SU-DHL-6 (cell line): ENCODE measurements at regions not wholly inside any gene's neighbourhood (a gene's known extent, or its start where the extent isn't known, plus 50 kb on each side); places are given as distances from the start of the nearest gene placed in this dataset.

Source experiments
- EZH2phosphoT487 ChIP-seq: fragments of 200-600 bp; sonication (generic), shearing (Covaris generic); conservative IDR thresholded peaks from 2 replicates; pipeline ENCODE4 v1.6.1; 2018; ENCODE audit warnings: mild to moderate bottlenecking, antibody characterized with exemption, low read length, moderate library complexity, mixed read lengths
- TF ChIP-seq, protein P1 (sequence below): fragments of 200-600 bp; sonication (generic); IDR thresholded peaks from one replicate; pipeline ENCODE4 v1.5.1; 2017; ENCODE audit warnings: antibody characterized with exemption, mild to moderate bottlenecking, low read length, moderate library complexity; ENCODE audit not compliant: insufficient read depth, poor library complexity, severe bottlenecking

DNA sequence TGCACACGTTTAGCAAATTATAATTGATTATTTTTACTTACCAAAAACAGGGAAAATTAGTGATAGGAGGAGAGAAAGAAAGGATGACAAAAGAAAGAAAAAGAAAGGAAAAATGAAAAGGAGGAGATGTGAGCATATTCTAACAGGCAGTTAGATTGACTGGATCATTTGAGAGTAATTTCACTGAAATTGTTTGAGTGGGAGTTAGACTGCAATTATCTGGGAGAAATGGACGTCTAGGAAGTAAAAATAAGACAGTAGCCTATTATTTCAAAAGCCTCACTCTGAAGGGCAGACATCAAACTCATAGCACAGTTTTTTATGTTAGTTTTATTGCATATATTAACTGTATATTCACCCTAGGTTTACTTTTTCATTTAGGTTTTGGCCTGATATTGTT, 272.8 kb upstream of the POU1F1 start:
- TF ChIP-seq, protein P1, sequence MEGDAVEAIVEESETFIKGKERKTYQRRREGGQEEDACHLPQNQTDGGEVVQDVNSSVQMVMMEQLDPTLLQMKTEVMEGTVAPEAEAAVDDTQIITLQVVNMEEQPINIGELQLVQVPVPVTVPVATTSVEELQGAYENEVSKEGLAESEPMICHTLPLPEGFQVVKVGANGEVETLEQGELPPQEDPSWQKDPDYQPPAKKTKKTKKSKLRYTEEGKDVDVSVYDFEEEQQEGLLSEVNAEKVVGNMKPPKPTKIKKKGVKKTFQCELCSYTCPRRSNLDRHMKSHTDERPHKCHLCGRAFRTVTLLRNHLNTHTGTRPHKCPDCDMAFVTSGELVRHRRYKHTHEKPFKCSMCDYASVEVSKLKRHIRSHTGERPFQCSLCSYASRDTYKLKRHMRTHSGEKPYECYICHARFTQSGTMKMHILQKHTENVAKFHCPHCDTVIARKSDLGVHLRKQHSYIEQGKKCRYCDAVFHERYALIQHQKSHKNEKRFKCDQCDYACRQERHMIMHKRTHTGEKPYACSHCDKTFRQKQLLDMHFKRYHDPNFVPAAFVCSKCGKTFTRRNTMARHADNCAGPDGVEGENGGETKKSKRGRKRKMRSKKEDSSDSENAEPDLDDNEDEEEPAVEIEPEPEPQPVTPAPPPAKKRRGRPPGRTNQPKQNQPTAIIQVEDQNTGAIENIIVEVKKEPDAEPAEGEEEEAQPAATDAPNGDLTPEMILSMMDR = no peak
- TF ChIP-seq EZH2phosphoT487 = no peak
